DND-41 (cell line): ENCODE measurements at regions not wholly inside any gene's neighbourhood (a gene's known extent, or its start where the extent isn't known, plus 50 kb on each side); places are given as distances from the start of the nearest gene placed in this dataset.

Source experiments
- EZH2 ChIP-seq: IDR thresholded peaks from 3 replicates; pipeline ENCODE4 v1.6.1; 2012; ENCODE audit warnings: borderline replicate concordance, low read depth, mild to moderate bottlenecking, moderate library complexity, low read length, inconsistent platforms; ENCODE audit not compliant: severe bottlenecking
- TF ChIP-seq, protein P1 (sequence below): IDR thresholded peaks from 2 replicates; pipeline ENCODE4 v1.5.1; 2012; ENCODE audit warnings: borderline replicate concordance, low read length, moderate library complexity, mild to moderate bottlenecking; ENCODE audit not compliant: poor library complexity, severe bottlenecking; ENCODE audit errors: extremely low read depth

DNA sequence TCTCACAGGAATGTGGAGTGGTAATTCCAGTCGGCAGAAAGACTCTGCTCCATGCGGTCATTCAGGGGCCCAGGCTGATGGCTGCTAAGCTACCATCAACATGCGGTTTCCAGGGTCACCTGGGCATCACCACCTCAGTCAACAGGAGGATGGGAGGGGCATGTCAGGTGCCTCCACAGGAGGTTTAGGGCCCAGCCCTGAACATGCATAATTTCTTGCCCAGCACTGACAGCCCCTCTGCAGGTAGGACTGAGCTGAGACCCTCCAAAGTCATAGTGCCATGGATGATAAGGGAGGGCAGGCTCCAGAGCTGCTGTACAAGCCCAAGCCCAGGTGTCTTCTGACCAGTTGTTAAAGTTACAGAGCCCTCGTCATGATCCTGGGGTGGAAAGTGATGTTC is 244.0 kb upstream of the SFSWAP start:
- TF ChIP-seq, protein P1, sequence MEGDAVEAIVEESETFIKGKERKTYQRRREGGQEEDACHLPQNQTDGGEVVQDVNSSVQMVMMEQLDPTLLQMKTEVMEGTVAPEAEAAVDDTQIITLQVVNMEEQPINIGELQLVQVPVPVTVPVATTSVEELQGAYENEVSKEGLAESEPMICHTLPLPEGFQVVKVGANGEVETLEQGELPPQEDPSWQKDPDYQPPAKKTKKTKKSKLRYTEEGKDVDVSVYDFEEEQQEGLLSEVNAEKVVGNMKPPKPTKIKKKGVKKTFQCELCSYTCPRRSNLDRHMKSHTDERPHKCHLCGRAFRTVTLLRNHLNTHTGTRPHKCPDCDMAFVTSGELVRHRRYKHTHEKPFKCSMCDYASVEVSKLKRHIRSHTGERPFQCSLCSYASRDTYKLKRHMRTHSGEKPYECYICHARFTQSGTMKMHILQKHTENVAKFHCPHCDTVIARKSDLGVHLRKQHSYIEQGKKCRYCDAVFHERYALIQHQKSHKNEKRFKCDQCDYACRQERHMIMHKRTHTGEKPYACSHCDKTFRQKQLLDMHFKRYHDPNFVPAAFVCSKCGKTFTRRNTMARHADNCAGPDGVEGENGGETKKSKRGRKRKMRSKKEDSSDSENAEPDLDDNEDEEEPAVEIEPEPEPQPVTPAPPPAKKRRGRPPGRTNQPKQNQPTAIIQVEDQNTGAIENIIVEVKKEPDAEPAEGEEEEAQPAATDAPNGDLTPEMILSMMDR, result no peak
- TF ChIP-seq EZH2, result no peak
